ENCODE measurements at regions not wholly inside any gene's neighbourhood (a gene's known extent, or its start where the extent isn't known, plus 50 kb on each side); places are given as distances from the start of the nearest gene placed in this dataset.
"Not testable (repeated sequence)": the region's sequence is repeated elsewhere in the genome, so short reads cannot be mapped to it uniquely, and the experiment has no call there.

- H2AFZ ChIP-seq (ENCODE audit: low read length): no peak overlapping the region
- no peaks in the 10 kb centered on the region for H3K9me3 ChIP-seq (replicated peaks; ENCODE audit: insufficient read depth, low read length)
- no peak overlapping the region for H3K27ac ChIP-seq (ENCODE audit: low read length)
- H3F3A ChIP-seq (ENCODE audit: insufficient read depth, low read length): no peaks in the 10 kb centered on the region
- no peak for DNase-seq
- H3K4me3 ChIP-seq (ENCODE audit: low read length): no peak overlapping the region
- H3K9me2 ChIP-seq (replicated peaks; ENCODE audit: insufficient read depth, low read length): no peaks in the 10 kb centered on the region
- H3K9ac ChIP-seq (ENCODE audit: low read length): no peak overlapping the region
- H3K36me3 ChIP-seq (replicated peaks; ENCODE audit: insufficient read depth, low read length): no peaks in the 10 kb centered on the region
- no peaks in the 10 kb centered on the region for H4K20me1 ChIP-seq (ENCODE audit: insufficient read depth, low read length)
- no peaks in the 10 kb centered on the region for H3K79me2 ChIP-seq (ENCODE audit: low read length)
- H3K4me1 ChIP-seq (ENCODE audit: low read length): no peaks in the 10 kb centered on the region
- TF ChIP-seq, protein P1, sequence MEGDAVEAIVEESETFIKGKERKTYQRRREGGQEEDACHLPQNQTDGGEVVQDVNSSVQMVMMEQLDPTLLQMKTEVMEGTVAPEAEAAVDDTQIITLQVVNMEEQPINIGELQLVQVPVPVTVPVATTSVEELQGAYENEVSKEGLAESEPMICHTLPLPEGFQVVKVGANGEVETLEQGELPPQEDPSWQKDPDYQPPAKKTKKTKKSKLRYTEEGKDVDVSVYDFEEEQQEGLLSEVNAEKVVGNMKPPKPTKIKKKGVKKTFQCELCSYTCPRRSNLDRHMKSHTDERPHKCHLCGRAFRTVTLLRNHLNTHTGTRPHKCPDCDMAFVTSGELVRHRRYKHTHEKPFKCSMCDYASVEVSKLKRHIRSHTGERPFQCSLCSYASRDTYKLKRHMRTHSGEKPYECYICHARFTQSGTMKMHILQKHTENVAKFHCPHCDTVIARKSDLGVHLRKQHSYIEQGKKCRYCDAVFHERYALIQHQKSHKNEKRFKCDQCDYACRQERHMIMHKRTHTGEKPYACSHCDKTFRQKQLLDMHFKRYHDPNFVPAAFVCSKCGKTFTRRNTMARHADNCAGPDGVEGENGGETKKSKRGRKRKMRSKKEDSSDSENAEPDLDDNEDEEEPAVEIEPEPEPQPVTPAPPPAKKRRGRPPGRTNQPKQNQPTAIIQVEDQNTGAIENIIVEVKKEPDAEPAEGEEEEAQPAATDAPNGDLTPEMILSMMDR (IDR thresholded peaks at IDR 0.05; ENCODE audit: low read length): no peak
- TF ChIP-seq EZH2phosphoT487 (IDR thresholded peaks at IDR 0.05; ENCODE audit: low read length) (no peak), EZH2 (optimal IDR thresholded peaks at IDR 0.05; ENCODE audit: low read depth, low read length) (no peak)
- H3K4me2 ChIP-seq (ENCODE audit: low read depth, low read length): no peak overlapping the region
- no peaks in the 10 kb centered on the region for H3K27me3 ChIP-seq (replicated peaks; ENCODE audit: insufficient read depth, low read length)
Observed at GRCh38 chr21:38114717-38115333, 142.0 kb upstream of the KCNJ15 start.

GRCh38 chr21:38115870-38116269, 140.9 kb upstream of the KCNJ15 start:
- Histone ChIP-seq H3K9me2 (replicated peaks; ENCODE audit: insufficient read depth, low read length) (no peaks in the 10 kb centered on the region), H3K9me3 (replicated peaks; ENCODE audit: insufficient read depth, low read length) (no peaks in the 10 kb centered on the region), H3K79me2 (ENCODE audit: low read length) (no peaks in the 10 kb centered on the region), H3K27ac (ENCODE audit: low read length) (no peak overlapping the region), H3F3A (ENCODE audit: insufficient read depth, low read length) (no peaks in the 10 kb centered on the region), H3K27me3 (replicated peaks; ENCODE audit: insufficient read depth, low read length) (no peaks in the 10 kb centered on the region), H3K36me3 (replicated peaks; ENCODE audit: insufficient read depth, low read length) (no peaks in the 10 kb centered on the region), H3K4me2 (ENCODE audit: low read depth, low read length) (no peak overlapping the region), H3K4me3 (ENCODE audit: low read length) (no peak overlapping the region), H2AFZ (ENCODE audit: low read length) (no peak overlapping the region), H4K20me1 (ENCODE audit: insufficient read depth, low read length) (no peaks in the 10 kb centered on the region), H3K9ac (ENCODE audit: low read length) (no peak overlapping the region), H3K4me1 (ENCODE audit: low read length) (no peaks in the 10 kb centered on the region)
- DNase-seq: no peak
- TF ChIP-seq, protein P1 (IDR thresholded peaks at IDR 0.05; ENCODE audit: low read length): no peak
- TF ChIP-seq EZH2phosphoT487 (IDR thresholded peaks at IDR 0.05; ENCODE audit: low read length): no peak
- TF ChIP-seq EZH2 (optimal IDR thresholded peaks at IDR 0.05; ENCODE audit: low read depth, low read length): no peak

- H3K4me1 ChIP-seq (ENCODE audit: low read length): no peaks in the 10 kb centered on the region
- no peaks in the 10 kb centered on the region for H3F3A ChIP-seq (ENCODE audit: insufficient read depth, low read length)
- H3K4me3 ChIP-seq (ENCODE audit: low read length): no peak overlapping the region
- H3K27ac ChIP-seq (ENCODE audit: low read length): no peak overlapping the region
- no peaks in the 10 kb centered on the region for H3K36me3 ChIP-seq (replicated peaks; ENCODE audit: insufficient read depth, low read length)
- no peak overlapping the region for H2AFZ ChIP-seq (ENCODE audit: low read length)
- no peak for DNase-seq
- no peak overlapping the region for H3K9ac ChIP-seq (ENCODE audit: low read length)
- no peaks in the 10 kb centered on the region for H3K9me2 ChIP-seq (replicated peaks; ENCODE audit: insufficient read depth, low read length)
- no peaks in the 10 kb centered on the region for H3K9me3 ChIP-seq (replicated peaks; ENCODE audit: insufficient read depth, low read length)
- TF ChIP-seq EZH2 (optimal IDR thresholded peaks at IDR 0.05; ENCODE audit: low read depth, low read length) (no peak), EZH2phosphoT487 (IDR thresholded peaks at IDR 0.05; ENCODE audit: low read length) (no peak)
- TF ChIP-seq, protein P1 (IDR thresholded peaks at IDR 0.05; ENCODE audit: low read length): no peak
- no peak overlapping the region for H3K4me2 ChIP-seq (ENCODE audit: low read depth, low read length)
- H3K27me3 ChIP-seq (replicated peaks; ENCODE audit: insufficient read depth, low read length): no peaks in the 10 kb centered on the region
- H4K20me1 ChIP-seq (ENCODE audit: insufficient read depth, low read length): no peaks in the 10 kb centered on the region
- H3K79me2 ChIP-seq (ENCODE audit: low read length): no peaks in the 10 kb centered on the region
Observed at GRCh38 chr21:38119793-38120192, 137.0 kb upstream of the KCNJ15 start.

GRCh38 chr21:38120679-38120983, 136.2 kb upstream of the KCNJ15 start:
- not testable (repeated sequence) for H3F3A ChIP-seq (ENCODE audit: insufficient read depth, low read length); H3K79me2 ChIP-seq (ENCODE audit: low read length)

More at GRCh38 chr21:38120679-38120983, 136.2 kb upstream of the KCNJ15 start:
- H2AFZ ChIP-seq (ENCODE audit: low read length); H4K20me1 ChIP-seq (ENCODE audit: insufficient read depth, low read length); H3K9ac ChIP-seq (ENCODE audit: low read length); H3K4me2 ChIP-seq (ENCODE audit: low read depth, low read length); H3K4me1 ChIP-seq (ENCODE audit: low read length); H3K36me3 ChIP-seq (replicated peaks; ENCODE audit: insufficient read depth, low read length); H3K9me3 ChIP-seq (replicated peaks; ENCODE audit: insufficient read depth, low read length); DNase-seq; H3K9me2 ChIP-seq (replicated peaks; ENCODE audit: insufficient read depth, low read length); H3K27ac ChIP-seq (ENCODE audit: low read length); H3K4me3 ChIP-seq (ENCODE audit: low read length); H3K27me3 ChIP-seq (replicated peaks; ENCODE audit: insufficient read depth, low read length): not testable (repeated sequence)
